Caco-2 (cell line): ENCODE measurements at regions not wholly inside any gene's neighbourhood (a gene's known extent, or its start where the extent isn't known, plus 50 kb on each side); places are given as distances from the start of the nearest gene placed in this dataset.

Experiments used
- BruUV-seq: library from RNA; stranded (reverse); fragments of 400-500 nt; replicated peaks from 2 replicates; lab custom pipeline; 2021; lab: Mats Ljungman, UMichigan
- CTCF ChIA-PET: fragments of 300-600 bp; sonication (Branson Sonifier 250); formaldehyde crosslinking; loops from one replicate; lab custom pipeline; 2022; ENCODE audit warnings: antibody characterized with exemption; lab: Charles Lee
- POLR2A ChIA-PET: fragments of 300-600 bp; sonication (Branson Sonifier 250); formaldehyde crosslinking; loops from one replicate; lab custom pipeline; 2022; ENCODE audit warnings: antibody characterized with exemption; lab: Charles Lee
- DNase-seq, 2 experiments: peaks; one replicate each; pipeline versions ENCODE4 v3.0.0 to v3.0.0-alpha.2; 2020 to 2022
- H3K27me3 ChIP-seq: replicated peaks from 2 replicates; pipeline ENCODE4 v1.6.0; 2011; ENCODE audit warnings: low read length; ENCODE audit not compliant: control insufficient read depth, insufficient read depth
- H3K36me3 ChIP-seq: 2 replicates; pipeline ENCODE4 v1.5.1; 2011; ENCODE audit warnings: low read length; ENCODE audit not compliant: control insufficient read depth, insufficient read depth
- H3K4me1 ChIP-seq: fragments of 250-450 bp; sonication (Bioruptor Pico); 2 replicates; pipeline ENCODE4 v1.5.1; 2020; ENCODE audit warnings: mild to moderate bottlenecking
- H3K4me3 ChIP-seq: 2 replicates; pipeline ENCODE4 v1.5.1; 2011; ENCODE audit warnings: low read depth, mild to moderate bottlenecking, control low read depth, low read length
- H3K9me3 ChIP-seq: fragments of 250-450 bp; sonication (Bioruptor Pico); 2 replicates; pipeline ENCODE4 v1.5.1; 2020; ENCODE audit warnings: mild to moderate bottlenecking, moderate library complexity
- H3K27ac Mint-ChIP-seq: one replicate; pipeline ENCODE4 v1.8.0; 2022; ENCODE audit warnings: mixed read lengths; ENCODE audit not compliant: unreplicated experiment
- H3K27me3 Mint-ChIP-seq: one replicate; pipeline ENCODE4 v1.8.0; 2022; ENCODE audit warnings: mixed read lengths; ENCODE audit not compliant: insufficient read depth, unreplicated experiment
- H3K36me3 Mint-ChIP-seq: one replicate; pipeline ENCODE4 v1.8.0; 2022; ENCODE audit warnings: mild to moderate bottlenecking, mixed read lengths; ENCODE audit not compliant: insufficient read depth, unreplicated experiment
- H3K4me1 Mint-ChIP-seq: one replicate; pipeline ENCODE4 v1.8.0; 2022; ENCODE audit warnings: low read depth, mixed read lengths; ENCODE audit not compliant: unreplicated experiment
- H3K4me3 Mint-ChIP-seq: one replicate; pipeline ENCODE4 v1.8.0; 2022; ENCODE audit warnings: mild to moderate bottlenecking, moderate library complexity, mixed read lengths; ENCODE audit not compliant: unreplicated experiment
- H3K9me3 Mint-ChIP-seq: one replicate; pipeline ENCODE4 v1.8.0; 2022; ENCODE audit warnings: mixed read lengths; ENCODE audit not compliant: unreplicated experiment
- intact Hi-C: fragments of 100-400 bp; cut with micrococcal nuclease; formaldehyde crosslinking; loops from one replicate; pipeline ENCODE4 v1.10.0; 2022; ENCODE audit not compliant: unreplicated experiment
- TF ChIP-seq, protein P1 (sequence below), 2 experiments: fragments of 200-600 bp in 1 of 2; IDR thresholded peaks; 1 replicate in 1 of 2; 2 replicates in 1 of 2; pipeline versions ENCODE4 v1.5.1 to v1.8.0; 2011 to 2022; ENCODE audit warnings: antibody characterized with exemption in 1 of 2, control low read depth in 1 of 2, inconsistent platforms in 1 of 2, low read depth in 1 of 2, low read length in 1 of 2, mild to moderate bottlenecking in 1 of 2, moderate library complexity in 1 of 2; ENCODE audit not compliant: insufficient read depth in 1 of 2, severe bottlenecking in 1 of 2, unreplicated experiment in 1 of 2

GRCh38 chr9:13677801-13678200, 398.3 kb upstream of the MPDZ start:
- H3K9me3 ChIP-seq = no peaks in the 10 kb centered on the region
- H3K36me3 ChIP-seq = no peaks in the 10 kb centered on the region
- no peak for DNase-seq
- ChIA-PET CTCF (no interaction called here), POLR2A (no interaction called here)
- Mint-ChIP-seq H3K27ac (no peak overlapping the region), H3K4me1 (no peaks in the 10 kb centered on the region), H3K27me3 (no peaks in the 10 kb centered on the region), H3K4me3 (no peak overlapping the region), H3K36me3 (no peaks in the 10 kb centered on the region), H3K9me3 (no peaks in the 10 kb centered on the region)
- TF ChIP-seq, protein P1, sequence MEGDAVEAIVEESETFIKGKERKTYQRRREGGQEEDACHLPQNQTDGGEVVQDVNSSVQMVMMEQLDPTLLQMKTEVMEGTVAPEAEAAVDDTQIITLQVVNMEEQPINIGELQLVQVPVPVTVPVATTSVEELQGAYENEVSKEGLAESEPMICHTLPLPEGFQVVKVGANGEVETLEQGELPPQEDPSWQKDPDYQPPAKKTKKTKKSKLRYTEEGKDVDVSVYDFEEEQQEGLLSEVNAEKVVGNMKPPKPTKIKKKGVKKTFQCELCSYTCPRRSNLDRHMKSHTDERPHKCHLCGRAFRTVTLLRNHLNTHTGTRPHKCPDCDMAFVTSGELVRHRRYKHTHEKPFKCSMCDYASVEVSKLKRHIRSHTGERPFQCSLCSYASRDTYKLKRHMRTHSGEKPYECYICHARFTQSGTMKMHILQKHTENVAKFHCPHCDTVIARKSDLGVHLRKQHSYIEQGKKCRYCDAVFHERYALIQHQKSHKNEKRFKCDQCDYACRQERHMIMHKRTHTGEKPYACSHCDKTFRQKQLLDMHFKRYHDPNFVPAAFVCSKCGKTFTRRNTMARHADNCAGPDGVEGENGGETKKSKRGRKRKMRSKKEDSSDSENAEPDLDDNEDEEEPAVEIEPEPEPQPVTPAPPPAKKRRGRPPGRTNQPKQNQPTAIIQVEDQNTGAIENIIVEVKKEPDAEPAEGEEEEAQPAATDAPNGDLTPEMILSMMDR (IDR thresholded peaks at IDR 0.05; ENCODE audit: insufficient read depth in 1 of 2, low read depth in 1 of 2, low read length in 1 of 2, severe bottlenecking in 1 of 2, unreplicated experiment in 1 of 2) = no peak
- H3K4me1 ChIP-seq = no peaks in the 10 kb centered on the region
- intact Hi-C loops = no loop called here
- BruUV-seq = no TSS peak
- no peak overlapping the region for H3K4me3 ChIP-seq
- H3K27me3 ChIP-seq = no peaks in the 10 kb centered on the region

DNA sequence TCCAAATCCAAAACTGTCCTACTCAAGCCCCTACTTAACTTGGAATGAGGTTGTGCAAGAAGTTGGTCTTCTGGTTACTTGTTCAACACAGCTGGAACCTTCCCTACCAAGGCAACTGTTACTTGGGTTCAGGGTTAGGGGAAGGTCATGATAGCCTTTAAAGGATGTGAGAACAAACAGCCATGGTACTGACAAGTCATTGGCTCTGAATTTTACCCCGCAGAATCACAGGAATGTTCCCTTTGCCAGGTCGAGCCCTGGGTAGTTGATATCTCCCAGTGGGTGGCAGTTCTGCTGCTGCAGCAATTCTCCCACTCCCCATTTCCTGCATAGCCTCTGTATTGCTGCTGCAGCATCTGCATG, 396.1 kb upstream of the MPDZ start:
- H3K27me3 ChIP-seq = no peaks in the 10 kb centered on the region
- Mint-ChIP-seq H3K9me3 (no peaks in the 10 kb centered on the region), H3K36me3 (no peaks in the 10 kb centered on the region), H3K27me3 (no peaks in the 10 kb centered on the region), H3K4me1 (no peaks in the 10 kb centered on the region), H3K4me3 (no peak overlapping the region), H3K27ac (no peak overlapping the region)
- no peaks in the 10 kb centered on the region for H3K36me3 ChIP-seq
- intact Hi-C loops = no loop called here
- no peaks in the 10 kb centered on the region for H3K9me3 ChIP-seq
- TF ChIP-seq, protein P1 (IDR thresholded peaks at IDR 0.05; ENCODE audit: insufficient read depth in 1 of 2, low read depth in 1 of 2, low read length in 1 of 2, severe bottlenecking in 1 of 2, unreplicated experiment in 1 of 2) = no peak
- CTCF ChIA-PET = no interaction called here
- H3K4me3 ChIP-seq = no peak overlapping the region
- POLR2A ChIA-PET = no interaction called here
- no peaks in the 10 kb centered on the region for H3K4me1 ChIP-seq
- BruUV-seq = no TSS peak
- no peak for DNase-seq

DNA sequence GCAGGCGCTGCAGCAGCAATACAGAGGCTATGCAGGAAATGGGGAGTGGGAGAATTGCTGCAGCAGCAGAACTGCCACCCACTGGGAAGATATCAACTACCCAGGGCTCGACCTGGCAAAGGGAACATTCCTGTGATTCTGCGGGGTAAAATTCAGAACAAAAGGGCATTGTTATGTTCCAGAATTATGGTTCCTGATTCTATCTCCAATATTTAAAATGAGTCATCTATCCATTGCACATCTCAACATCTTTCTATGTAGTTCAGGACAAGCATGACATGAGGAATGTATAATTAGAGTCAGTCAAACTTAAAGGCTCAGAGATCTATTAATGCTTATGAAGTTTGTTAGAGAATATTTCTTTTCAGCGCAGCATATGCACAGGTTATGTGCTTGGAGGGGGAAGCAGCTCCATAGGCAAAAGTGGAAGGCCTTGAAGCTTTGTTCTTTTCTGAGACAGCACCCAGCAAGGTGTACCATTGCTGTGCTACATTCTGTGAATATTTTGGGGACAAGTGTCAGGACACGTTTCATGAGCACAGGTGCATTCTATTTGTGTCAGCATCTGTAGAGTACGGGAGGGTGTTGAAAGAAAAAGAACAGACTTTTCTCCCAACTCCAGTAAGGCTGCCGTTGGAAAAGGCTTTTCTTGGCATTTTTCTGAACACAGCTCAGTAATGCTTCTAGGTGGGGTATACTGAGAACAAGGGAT, 395.6 kb upstream of the MPDZ start:
- H3K4me3 Mint-ChIP-seq = no peak overlapping the region
- no TSS peak for BruUV-seq
- CTCF ChIA-PET = no interaction called here
- intact Hi-C loops = no loop called here
- Histone ChIP-seq H3K27me3 (no peaks in the 10 kb centered on the region), H3K36me3 (no peaks in the 10 kb centered on the region), H3K4me1 (no peaks in the 10 kb centered on the region), H3K9me3 (no peaks in the 10 kb centered on the region), H3K4me3 (no peak overlapping the region)
- no peak overlapping the region for H3K27ac Mint-ChIP-seq
- no peak for DNase-seq
- H3K27me3 Mint-ChIP-seq = no peaks in the 10 kb centered on the region
- POLR2A ChIA-PET = no interaction called here
- TF ChIP-seq, protein P1 (IDR thresholded peaks at IDR 0.05; ENCODE audit: insufficient read depth in 1 of 2, low read depth in 1 of 2, low read length in 1 of 2, severe bottlenecking in 1 of 2, unreplicated experiment in 1 of 2) = no peak
- H3K36me3 Mint-ChIP-seq = no peaks in the 10 kb centered on the region
- no peaks in the 10 kb centered on the region for H3K4me1 Mint-ChIP-seq
- H3K9me3 Mint-ChIP-seq = no peaks in the 10 kb centered on the region
